Mucosa of stomach (tissue), 1 donor: ENCODE measurements at regions not wholly inside any gene's neighbourhood (a gene's known extent, or its start where the extent isn't known, plus 50 kb on each side); places are given as distances from the start of the nearest gene placed in this dataset.
"Not testable (repeated sequence)": the region's sequence is repeated elsewhere in the genome, so short reads cannot be mapped to it uniquely, and the experiment has no call there.

ENCODE experiments used
- H3K27me3 ChIP-seq: one replicate; pipeline ENCODE4 v1.7.0; 2013; ENCODE audit warnings: mild to moderate bottlenecking, low read length; ENCODE audit not compliant: control insufficient read depth, insufficient read depth
- H3K36me3 ChIP-seq: one replicate; pipeline ENCODE4 v1.7.0; 2013; ENCODE audit warnings: low read length; ENCODE audit not compliant: control insufficient read depth, insufficient read depth
- H3K4me1 ChIP-seq: one replicate; pipeline ENCODE4 v1.7.0; 2013; ENCODE audit warnings: mild to moderate bottlenecking, low read length; ENCODE audit not compliant: control insufficient read depth, insufficient read depth
- H3K4me3 ChIP-seq: one replicate; pipeline ENCODE4 v1.7.0; 2013; ENCODE audit warnings: low read length
- H3K9ac ChIP-seq: one replicate; pipeline ENCODE4 v1.7.0; 2013; ENCODE audit warnings: mild to moderate bottlenecking, low read length, moderate library complexity
- H3K9me3 ChIP-seq: one replicate; pipeline ENCODE4 v1.7.0; 2013; ENCODE audit warnings: mild to moderate bottlenecking, low read length, moderate library complexity; ENCODE audit not compliant: control insufficient read depth
- donor health status: Pancreatic carcinoma.

GRCh38 chr4:177964061-177964460 is 521.8 kb upstream of the AGA start:
- Histone ChIP-seq H3K36me3 (no peaks in the 10 kb centered on the region), H3K27me3 (no peaks in the 10 kb centered on the region)

GRCh38 chr4:177964693-177965168 is 522.5 kb upstream of the AGA start:
- H3K4me3 ChIP-seq, result no peak overlapping the region
- no peaks in the 10 kb centered on the region for H3K4me1 ChIP-seq
- H3K9me3 ChIP-seq, result no peaks in the 10 kb centered on the region
- no peaks in the 10 kb centered on the region for H3K36me3 ChIP-seq
- no peaks in the 10 kb centered on the region for H3K27me3 ChIP-seq
- H3K9ac ChIP-seq, result no peak overlapping the region

More at GRCh38 chr4:177964061-177964460, 521.8 kb upstream of the AGA start:
- H3K9ac ChIP-seq, result no peak overlapping the region
- no peak overlapping the region for H3K4me3 ChIP-seq
- no peaks in the 10 kb centered on the region for H3K4me1 ChIP-seq
- no peaks in the 10 kb centered on the region for H3K9me3 ChIP-seq

GRCh38 chr4:177967328-177967727 is 525.1 kb upstream of the AGA start:
- no peaks in the 10 kb centered on the region for H3K27me3 ChIP-seq
- H3K9me3 ChIP-seq, result no peaks in the 10 kb centered on the region
- no peak overlapping the region for H3K4me3 ChIP-seq
- H3K4me1 ChIP-seq, result no peaks in the 10 kb centered on the region
- no peak overlapping the region for H3K9ac ChIP-seq
- no peaks in the 10 kb centered on the region for H3K36me3 ChIP-seq

- Histone ChIP-seq H3K4me3 (no peak overlapping the region), H3K36me3 (no peaks in the 10 kb centered on the region), H3K4me1 (no peaks in the 10 kb centered on the region), H3K9ac (no peak overlapping the region), H3K9me3 (no peaks in the 10 kb centered on the region), H3K27me3 (no peaks in the 10 kb centered on the region)
Measured at GRCh38 chr4:177968817-177969442, 526.7 kb upstream of the AGA start.

GRCh38 chr4:177974461-177974860 is 532.2 kb upstream of the AGA start:
- H3K4me3 ChIP-seq, result no peak overlapping the region
- no peaks in the 10 kb centered on the region for H3K9me3 ChIP-seq
- no peaks in the 10 kb centered on the region for H3K36me3 ChIP-seq
- no peaks in the 10 kb centered on the region for H3K27me3 ChIP-seq
- no peaks in the 10 kb centered on the region for H3K4me1 ChIP-seq
- no peak overlapping the region for H3K9ac ChIP-seq

GRCh38 chr4:177975315-177975987 is 533.2 kb upstream of the AGA start:
- H3K27me3 ChIP-seq, result no peaks in the 10 kb centered on the region
- H3K36me3 ChIP-seq, result no peaks in the 10 kb centered on the region
- no peaks in the 10 kb centered on the region for H3K4me1 ChIP-seq
- H3K9me3 ChIP-seq, result no peaks in the 10 kb centered on the region
- no peak overlapping the region for H3K4me3 ChIP-seq
- H3K9ac ChIP-seq, result no peak overlapping the region

- no peaks in the 10 kb centered on the region for H3K4me1 ChIP-seq
- H3K9me3 ChIP-seq, result no peaks in the 10 kb centered on the region
- no peaks in the 10 kb centered on the region for H3K27me3 ChIP-seq
- no peak overlapping the region for H3K4me3 ChIP-seq
- H3K36me3 ChIP-seq, result no peaks in the 10 kb centered on the region
- H3K9ac ChIP-seq, result no peak overlapping the region
Measured at GRCh38 chr4:177986236-177986635, 544.0 kb upstream of the AGA start.

GRCh38 chr4:177987896-177988295 is 545.7 kb upstream of the AGA start:
- no peaks in the 10 kb centered on the region for H3K9me3 ChIP-seq
- no peak overlapping the region for H3K9ac ChIP-seq
- no peak overlapping the region for H3K4me3 ChIP-seq
- H3K4me1 ChIP-seq, result no peaks in the 10 kb centered on the region
- H3K27me3 ChIP-seq, result no peaks in the 10 kb centered on the region
- no peaks in the 10 kb centered on the region for H3K36me3 ChIP-seq

- Histone ChIP-seq H3K36me3 (no peaks in the 10 kb centered on the region), H3K4me1 (no peaks in the 10 kb centered on the region), H3K9ac (no peak overlapping the region), H3K4me3 (no peak overlapping the region), H3K27me3 (no peaks in the 10 kb centered on the region), H3K9me3 (no peaks in the 10 kb centered on the region)
Measured at GRCh38 chr4:177989503-177990201, 547.4 kb upstream of the AGA start.

- Histone ChIP-seq H3K4me1 (no peaks in the 10 kb centered on the region), H3K9me3 (no peaks in the 10 kb centered on the region), H3K36me3 (no peaks in the 10 kb centered on the region), H3K27me3 (no peaks in the 10 kb centered on the region), H3K9ac (no peak overlapping the region), H3K4me3 (no peak overlapping the region)
Measured at GRCh38 chr4:178003098-178003657, 560.9 kb upstream of the AGA start.

- Histone ChIP-seq H3K27me3 (no peaks in the 10 kb centered on the region), H3K4me1 (no peaks in the 10 kb centered on the region), H3K9me3 (no peaks in the 10 kb centered on the region), H3K36me3 (no peaks in the 10 kb centered on the region), H3K4me3 (no peak overlapping the region), H3K9ac (no peak overlapping the region)
Measured at GRCh38 chr4:178010596-178010995, 568.4 kb upstream of the AGA start.

GRCh38 chr4:178015046-178015445 is 572.8 kb upstream of the AGA start:
- not testable (repeated sequence) for H3K9me3 ChIP-seq, H3K27me3 ChIP-seq, H3K9ac ChIP-seq, H3K4me3 ChIP-seq, H3K36me3 ChIP-seq, H3K4me1 ChIP-seq
